ENCODE measurements at regions not wholly inside any gene's neighbourhood (a gene's known extent, or its start where the extent isn't known, plus 50 kb on each side); places are given as distances from the start of the nearest gene placed in this dataset.

GRCh38 chr21:25323356-25323949 is 283.8 kb downstream of the MRPL39 start:
- no peak for DNase-seq

GRCh38 chr21:25314247-25314646 is 293.0 kb downstream of the MRPL39 start:
- no peak for DNase-seq

GRCh38 chr21:25313829-25314228 is 293.5 kb downstream of the MRPL39 start:
- DNase-seq, result no peak

GRCh38 chr21:25307489-25307888 is 299.8 kb downstream of the MRPL39 start:
- DNase-seq, result no peak

GRCh38 chr21:25304611-25305010 is 302.7 kb downstream of the MRPL39 start:
- DNase-seq, result no peak

GRCh38 chr21:25300632-25301031 is 306.6 kb downstream of the MRPL39 start:
- no peak for DNase-seq

- no peak for DNase-seq
Observed at GRCh38 chr21:25298512-25299491, 308.5 kb downstream of the MRPL39 start.

GRCh38 chr21:25297117-25297516 is 310.2 kb downstream of the MRPL39 start:
- DNase-seq, result no peak

- no peak for DNase-seq
Observed at GRCh38 chr21:25296252-25296651, 311.0 kb downstream of the MRPL39 start.

GRCh38 chr21:25292396-25292795 is 314.9 kb downstream of the MRPL39 start:
- no peak for DNase-seq

GRCh38 chr21:25283720-25284119 is 323.6 kb downstream of the MRPL39 start:
- DNase-seq, result no peak

GRCh38 chr21:25281134-25281533 is 326.1 kb downstream of the MRPL39 start:
- no peak for DNase-seq

GRCh38 chr21:25280061-25280460 is 327.2 kb downstream of the MRPL39 start:
- DNase-seq, result no peak

- DNase-seq, result no peak
Observed at GRCh38 chr21:25273959-25274358, 333.3 kb downstream of the MRPL39 start.

- DNase-seq, result no peak
Observed at GRCh38 chr21:25254491-25255174, 352.6 kb downstream of the MRPL39 start.

- no peak for DNase-seq
Observed at GRCh38 chr21:25246546-25246945, 360.7 kb downstream of the MRPL39 start.

GRCh38 chr21:25244735-25245134 is 362.5 kb downstream of the MRPL39 start:
- DNase-seq, result no peak

- DNase-seq, result no peak
Observed at GRCh38 chr21:25243808-25244207, 363.5 kb downstream of the MRPL39 start.

- no peak for DNase-seq
Observed at GRCh38 chr21:25240974-25241373, 366.3 kb downstream of the MRPL39 start.

GRCh38 chr21:25234857-25235801 is 372.2 kb downstream of the MRPL39 start:
- DNase-seq, result no peak

- no peak for DNase-seq
Observed at GRCh38 chr21:25220954-25221353, 386.3 kb downstream of the MRPL39 start.

GRCh38 chr21:25220169-25220568 is 387.1 kb downstream of the MRPL39 start:
- no peak for DNase-seq
